ENCODE measurements at regions not wholly inside any gene's neighbourhood (a gene's known extent, or its start where the extent isn't known, plus 50 kb on each side); places are given as distances from the start of the nearest gene placed in this dataset.
"Not testable (repeated sequence)": the region's sequence is repeated elsewhere in the genome, so short reads cannot be mapped to it uniquely, and the experiment has no call there.

DNA sequence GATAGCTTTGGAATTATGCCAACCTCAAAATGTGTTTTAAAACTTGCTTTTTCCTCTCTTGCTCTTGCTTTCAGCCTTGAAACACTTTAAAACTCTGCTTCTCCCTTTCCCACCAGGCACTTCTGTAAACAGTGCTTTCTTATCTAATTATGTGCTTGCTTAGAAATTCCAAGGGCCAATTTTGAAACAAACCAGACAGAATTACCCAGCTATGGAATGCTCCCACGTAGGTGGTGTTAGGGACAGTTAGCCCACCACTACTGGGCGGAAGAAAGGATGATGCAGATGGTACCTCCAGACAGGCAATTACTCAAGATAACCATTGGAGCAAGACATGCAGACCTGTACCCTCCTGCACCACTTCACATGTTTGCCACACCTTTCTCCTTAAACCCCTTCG is 523.0 kb upstream of the PTPRD start:
- DNase-seq (ENCODE audit: extremely low read depth, low read depth, low spot score) = no peak

DNA sequence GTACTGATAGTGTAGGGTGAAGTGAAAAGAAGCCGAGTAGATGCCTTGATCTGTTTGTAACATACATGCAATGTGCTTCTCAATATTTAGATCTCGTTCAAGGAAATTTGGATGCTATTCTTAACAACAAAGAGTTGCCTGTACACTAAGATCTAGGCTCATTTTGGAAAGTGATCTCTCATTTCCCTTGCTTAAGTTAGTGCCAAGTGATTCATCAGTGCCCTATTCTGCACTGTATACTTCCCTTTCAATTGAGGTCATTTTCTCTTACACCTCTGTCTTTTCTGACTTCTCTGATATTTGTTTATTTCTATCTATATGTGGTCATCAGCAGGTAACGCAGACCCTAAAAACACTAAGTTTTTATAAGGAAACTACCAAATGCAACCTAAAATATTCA is 528.6 kb upstream of the PTPRD start:
- no peak for DNase-seq (ENCODE audit: extremely low read depth, low read depth, low spot score)

DNA sequence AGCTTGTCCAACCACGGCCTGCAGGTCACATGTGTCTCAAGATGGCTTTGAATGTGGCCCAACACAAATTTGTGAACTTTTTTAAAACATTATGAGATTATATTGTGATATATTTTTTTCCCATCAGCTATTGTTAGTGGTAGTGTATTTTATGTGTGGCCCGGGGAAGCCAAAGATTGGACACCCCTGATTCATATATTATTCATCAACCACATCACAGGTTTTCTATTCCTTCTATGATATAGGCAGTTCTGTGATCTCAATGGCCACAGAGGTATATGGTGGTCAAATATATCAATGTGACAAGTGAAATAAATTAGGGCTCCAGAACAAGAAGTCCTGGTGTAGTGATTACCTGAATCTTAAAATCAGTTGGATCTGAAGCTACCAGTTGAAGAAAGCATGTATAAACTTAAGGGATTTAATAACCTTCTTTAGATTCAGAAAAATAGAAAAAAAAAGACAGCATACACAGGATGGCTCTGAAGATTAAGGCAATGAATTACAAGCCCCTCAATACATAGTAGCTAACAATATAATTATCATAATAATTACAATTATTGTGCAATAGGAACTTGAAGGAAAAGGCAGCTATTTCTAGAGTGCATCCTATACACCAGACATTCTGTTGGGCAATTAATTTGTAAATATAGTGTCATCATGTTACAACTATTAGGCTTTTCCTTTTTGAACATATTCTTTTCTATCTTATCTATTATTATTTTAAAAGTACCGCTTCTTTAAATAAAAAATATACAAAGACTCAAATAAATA is 530.4 kb upstream of the PTPRD start:
- DNase-seq (ENCODE audit: extremely low read depth, low read depth, low spot score) = no peak

DNA sequence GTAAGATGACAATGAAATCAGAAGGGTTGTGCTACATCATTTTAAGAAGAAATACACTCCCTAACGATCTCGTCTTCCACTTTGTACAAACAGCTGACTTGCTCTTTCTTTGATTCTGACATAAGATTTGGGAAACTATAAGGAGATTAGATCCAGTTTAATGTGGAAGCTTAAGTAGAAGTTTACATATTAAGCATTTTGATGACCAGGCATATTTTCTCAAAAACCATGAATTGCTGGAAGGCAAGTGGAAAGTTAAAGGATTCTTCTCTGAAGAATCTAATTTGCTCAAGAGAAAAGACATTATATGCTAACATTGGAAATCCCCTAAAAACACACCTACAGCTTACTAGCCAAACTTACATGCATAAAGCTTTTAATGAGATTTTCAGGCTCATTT is 531.9 kb upstream of the PTPRD start:
- DNase-seq (ENCODE audit: extremely low read depth, low read depth, low spot score) = no peak

DNA sequence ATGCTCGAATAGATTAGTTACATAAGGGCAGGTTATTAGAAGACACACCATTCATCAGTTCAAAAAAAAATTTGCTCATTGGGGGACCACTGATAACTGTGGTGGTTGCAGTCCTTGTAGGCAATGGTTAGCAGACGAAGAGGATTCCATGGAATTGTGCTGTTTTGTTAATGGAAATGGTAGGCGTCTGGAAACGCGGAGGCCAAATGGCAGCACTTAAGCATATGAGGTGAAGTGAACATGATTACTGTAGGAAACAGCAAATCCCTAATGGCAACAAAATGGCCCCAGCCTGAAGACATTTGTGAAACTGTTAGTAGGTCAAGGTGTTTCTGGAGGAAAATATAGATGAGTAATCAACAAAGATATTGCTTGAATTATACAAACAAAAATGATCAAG is 535.4 kb upstream of the PTPRD start:
- DNase-seq (ENCODE audit: extremely low read depth, low read depth, low spot score) = no peak

DNA sequence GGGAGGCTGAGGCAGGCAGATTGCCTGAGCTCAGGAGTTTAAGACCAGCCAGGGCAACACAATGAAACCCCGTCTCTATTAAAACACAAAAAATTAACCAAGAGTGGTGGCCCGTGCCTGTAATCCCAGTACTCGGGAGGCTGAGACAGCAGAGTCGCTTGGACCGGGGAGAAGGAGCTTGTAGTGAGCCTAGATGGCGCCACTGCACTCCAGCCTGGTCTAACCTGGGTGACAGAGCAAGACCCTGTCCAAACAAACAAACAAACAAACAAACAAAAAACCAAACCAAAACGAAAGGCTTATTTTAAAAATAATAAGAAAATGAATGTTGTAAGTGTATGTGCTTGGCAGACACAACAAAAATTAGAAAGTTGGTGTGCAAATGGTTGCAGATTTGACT is 536.3 kb upstream of the PTPRD start:
- DNase-seq (ENCODE audit: extremely low read depth, low read depth, low spot score) = no peak

DNA sequence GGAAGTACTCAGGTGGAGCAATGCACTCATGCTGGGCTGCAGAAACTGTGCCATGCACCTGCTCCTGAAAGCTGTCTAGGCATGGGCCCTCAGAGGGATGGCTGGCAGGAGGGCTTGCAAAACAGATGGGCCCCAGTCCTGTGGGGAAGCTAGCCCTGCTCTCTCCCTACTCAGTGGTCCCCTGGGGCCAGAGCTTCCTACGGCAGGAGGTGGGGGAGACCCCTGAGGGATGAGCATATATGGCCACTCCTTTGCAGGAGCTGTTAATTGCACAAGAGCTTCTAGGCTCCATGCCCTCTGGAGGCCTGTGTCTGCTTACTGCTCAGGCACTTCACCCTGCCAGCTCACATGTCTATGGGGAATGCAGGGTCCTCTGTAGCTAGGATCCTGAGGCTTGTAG is 545.3 kb upstream of the PTPRD start:
- no peak for DNase-seq (ENCODE audit: extremely low read depth, low read depth, low spot score)

DNA sequence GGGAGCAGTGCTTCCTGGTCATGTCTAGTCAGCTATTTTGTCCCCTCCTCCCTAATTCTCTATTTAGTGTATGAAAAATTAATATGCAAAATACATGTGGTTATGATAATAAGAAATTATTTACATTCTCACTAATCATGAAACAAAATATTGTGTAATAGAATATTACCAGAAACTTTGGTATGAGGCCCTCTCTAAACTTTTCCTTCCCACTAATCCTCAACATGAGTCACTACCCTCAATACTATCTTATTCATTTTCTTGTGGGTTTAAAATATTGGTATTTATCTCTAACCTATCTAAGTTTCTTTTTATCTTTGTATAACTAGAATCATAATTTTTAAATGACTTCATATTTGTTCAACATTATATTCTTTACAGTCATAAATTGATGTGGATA is 545.9 kb upstream of the PTPRD start:
- no peak for DNase-seq (ENCODE audit: extremely low read depth, low read depth, low spot score)

DNA sequence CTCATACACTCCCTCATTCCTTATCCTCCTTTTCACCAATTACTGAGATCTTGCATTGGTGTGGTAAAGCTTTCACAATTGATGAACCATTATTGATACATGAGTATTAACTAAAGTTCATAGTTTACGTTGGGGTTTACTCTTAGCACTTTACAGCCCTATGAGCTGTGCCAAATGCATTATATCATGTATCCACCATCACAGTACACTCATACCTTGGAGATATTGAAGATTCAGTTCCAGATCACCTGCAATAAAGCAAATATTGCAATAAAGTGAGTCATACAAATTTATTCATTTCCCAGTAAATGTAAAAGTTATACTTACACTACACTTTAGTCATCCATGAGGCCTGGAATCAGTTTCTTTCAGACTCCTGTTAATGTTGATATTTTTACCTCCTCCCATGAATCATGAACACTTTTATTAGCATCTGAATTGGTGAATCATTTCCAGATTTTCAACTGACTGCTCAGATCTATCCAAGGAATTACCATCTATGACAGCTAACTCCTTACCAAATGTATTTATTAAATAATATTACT is 546.6 kb upstream of the PTPRD start:
- no peak for DNase-seq (ENCODE audit: extremely low read depth, low read depth, low spot score)

DNA sequence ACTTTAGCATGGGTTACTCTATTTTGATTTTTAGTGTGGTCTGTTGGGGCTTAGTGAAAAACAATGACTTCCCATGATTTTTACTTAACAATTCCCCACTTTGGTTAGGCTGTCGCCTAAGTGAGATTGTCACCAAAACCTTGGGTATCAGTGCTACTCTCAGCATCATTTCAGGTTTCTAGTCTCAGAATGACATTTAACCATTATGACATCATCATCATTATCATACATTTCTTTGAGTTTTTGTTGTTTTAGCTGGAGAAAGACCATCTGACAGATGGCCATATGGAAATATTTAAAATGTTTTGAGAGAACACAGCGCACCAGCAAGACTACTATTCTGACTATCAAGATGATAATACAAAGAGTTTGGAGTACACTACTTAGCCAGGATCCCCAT is 551.0 kb upstream of the PTPRD start:
- no peak for DNase-seq (ENCODE audit: extremely low read depth, low read depth, low spot score)

DNA sequence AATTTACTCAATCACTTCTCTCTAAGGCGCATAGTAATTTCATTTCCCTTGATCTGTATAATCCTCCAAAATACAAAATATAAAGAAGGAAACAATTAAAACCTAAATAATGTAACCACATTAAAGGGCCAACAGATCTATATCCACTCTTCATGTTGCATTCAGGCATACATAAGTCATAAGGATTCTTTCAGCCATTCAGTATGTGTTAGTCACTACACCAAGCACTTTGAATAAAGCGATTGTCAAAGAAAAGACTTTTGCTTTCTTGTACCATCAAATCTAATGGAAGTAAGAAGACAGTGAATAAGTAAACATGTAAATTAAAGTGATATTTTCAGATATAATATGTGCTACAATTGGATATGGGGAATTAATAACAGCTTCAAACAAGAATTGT is 569.2 kb upstream of the PTPRD start:
- no peak for DNase-seq (ENCODE audit: extremely low read depth, low read depth, low spot score)

DNA sequence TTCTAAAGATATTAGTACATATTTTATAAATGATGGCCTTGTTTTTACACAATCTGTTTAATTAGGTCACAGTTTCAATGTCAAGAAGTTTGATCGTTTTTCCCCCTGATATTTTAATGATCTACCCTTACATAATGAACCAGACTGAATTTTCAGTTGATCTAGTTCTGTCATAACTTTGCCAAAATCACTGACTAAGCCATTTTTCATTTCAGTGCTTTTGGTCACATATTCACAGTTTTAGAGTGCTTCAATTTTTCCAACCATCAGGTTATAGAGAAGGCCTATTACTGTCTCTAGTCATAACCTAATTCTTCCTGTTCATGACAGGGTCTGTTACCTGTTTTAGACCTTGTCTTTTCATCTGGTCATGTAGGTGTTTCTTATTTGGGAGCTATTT is 577.9 kb upstream of the PTPRD start:
- DNase-seq (ENCODE audit: extremely low read depth, low read depth, low spot score) = no peak

DNA sequence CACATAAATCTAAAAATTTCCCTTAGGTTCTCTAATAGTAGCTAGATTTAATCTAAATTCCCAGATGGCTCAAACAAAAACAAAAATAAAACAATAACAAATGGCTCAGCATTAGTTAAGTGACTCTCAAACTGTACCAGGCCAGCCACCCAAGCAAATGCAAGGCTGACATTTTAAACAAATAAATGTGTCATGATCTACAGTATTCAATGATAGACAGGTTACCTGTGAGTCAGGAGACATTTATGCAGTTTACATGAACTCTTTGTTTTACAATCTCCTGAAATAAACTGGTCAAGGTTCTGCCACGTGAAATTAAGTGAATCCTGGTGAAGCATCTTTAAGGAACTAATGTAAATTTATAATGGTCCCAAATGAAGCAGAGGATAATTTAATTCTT is 580.2 kb upstream of the PTPRD start:
- no peak for DNase-seq (ENCODE audit: extremely low read depth, low read depth, low spot score)

DNA sequence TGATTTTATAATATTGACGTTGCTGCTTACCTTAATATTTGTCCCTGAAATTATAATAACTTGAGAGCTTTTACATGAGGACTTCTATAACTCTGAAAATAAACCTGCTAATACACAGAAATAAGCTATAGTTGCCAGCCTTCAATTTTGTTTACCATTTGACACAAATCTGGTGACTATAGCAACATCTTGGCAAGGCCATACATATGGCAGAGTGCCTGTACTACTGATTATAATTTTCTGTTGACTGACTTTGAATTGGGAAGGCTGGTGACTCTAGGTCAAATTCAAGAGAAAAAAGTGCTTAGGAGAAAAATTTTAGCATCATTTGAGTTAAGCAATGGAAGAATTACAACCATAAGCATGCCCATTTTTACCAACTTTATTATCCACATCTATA is 581.4 kb upstream of the PTPRD start:
- DNase-seq (ENCODE audit: extremely low read depth, low read depth, low spot score) = no peak

DNA sequence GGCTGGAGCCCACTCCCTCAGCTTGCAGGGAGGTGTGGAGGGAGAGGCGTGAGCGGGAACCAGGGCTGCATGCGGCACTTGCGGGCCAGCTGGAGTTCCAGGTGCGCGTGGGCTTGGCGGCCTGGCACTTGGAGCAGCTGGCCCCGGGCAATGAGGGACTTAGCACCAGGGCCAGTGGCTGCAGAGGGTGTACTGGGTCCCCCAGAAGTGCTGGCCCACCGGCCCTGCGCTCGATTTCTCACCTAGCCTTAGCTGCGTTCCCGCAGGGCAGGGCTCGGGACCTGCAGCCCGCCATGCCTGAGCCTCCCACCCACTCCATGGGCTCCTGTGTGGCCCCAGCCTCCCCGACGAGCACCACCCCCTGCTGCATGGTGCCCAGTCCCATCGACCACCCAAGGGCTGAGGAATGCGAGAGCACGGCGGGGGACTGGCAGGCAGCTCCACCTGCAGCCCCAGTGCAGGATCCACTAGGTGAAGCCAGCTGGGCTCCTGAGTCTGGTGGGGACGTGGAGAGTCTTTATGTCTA is 584.1 kb upstream of the PTPRD start:
- DNase-seq (ENCODE audit: extremely low read depth, low read depth, low spot score) = not testable (repeated sequence)

DNA sequence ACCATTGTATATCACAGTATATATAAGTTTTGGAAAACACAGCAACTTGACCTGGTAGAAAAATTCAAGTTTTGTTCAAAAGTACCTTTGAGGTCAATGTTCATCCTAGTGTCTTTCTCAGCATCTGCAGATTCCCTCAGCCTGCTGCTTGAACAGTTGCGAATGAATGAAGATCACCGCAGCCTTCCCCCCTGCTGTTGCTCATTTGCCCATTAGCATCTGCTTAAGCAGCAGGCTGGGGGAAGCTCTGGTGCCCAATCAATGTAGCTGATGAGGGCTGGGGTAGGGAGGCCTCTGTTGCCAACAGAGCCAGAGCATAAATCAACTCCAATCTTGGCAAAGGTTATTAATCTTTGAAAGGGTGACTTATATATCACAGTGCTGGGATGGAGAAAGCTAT is 586.5 kb upstream of the PTPRD start:
- DNase-seq (ENCODE audit: extremely low read depth, low read depth, low spot score) = no peak

DNA sequence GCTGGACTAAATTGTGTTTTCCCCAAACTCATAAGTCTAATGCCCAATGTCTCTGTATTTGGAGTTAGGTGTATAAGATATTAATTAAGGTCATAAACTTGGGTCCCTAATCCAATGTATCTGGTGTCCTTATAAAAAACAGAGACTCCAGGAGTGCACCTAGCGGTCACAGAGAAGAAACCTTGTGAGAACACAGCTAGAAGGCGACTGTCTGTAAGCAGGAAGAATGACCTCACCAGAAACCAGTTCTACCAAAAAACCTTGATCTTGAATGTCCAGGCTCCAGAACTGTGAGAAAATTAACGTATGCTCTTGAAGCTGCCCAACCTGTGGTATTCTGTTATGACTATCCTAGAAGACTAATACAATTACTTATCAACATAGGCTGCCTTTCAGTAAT is 591.7 kb upstream of the PTPRD start:
- no peak for DNase-seq (ENCODE audit: extremely low read depth, low read depth, low spot score)

DNA sequence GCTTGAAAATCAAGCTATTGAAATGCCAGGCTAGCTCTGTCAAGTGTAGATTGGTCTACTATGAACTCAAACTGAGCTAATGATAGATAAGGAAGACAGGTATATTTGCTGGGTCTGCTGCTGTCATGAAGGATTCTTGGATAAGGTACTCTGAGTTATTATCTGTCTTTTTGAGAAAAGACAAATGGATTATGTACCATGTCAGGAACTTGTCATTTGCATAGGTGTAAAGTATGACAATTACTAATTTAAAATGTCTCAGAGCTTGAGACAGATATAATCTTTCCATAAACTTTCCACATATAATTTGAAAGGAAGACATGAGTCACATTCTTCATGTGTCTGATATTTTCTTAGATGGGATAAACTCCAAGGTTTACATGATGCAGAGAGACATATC is 594.1 kb upstream of the PTPRD start:
- DNase-seq (ENCODE audit: extremely low read depth, low read depth, low spot score) = no peak

DNA sequence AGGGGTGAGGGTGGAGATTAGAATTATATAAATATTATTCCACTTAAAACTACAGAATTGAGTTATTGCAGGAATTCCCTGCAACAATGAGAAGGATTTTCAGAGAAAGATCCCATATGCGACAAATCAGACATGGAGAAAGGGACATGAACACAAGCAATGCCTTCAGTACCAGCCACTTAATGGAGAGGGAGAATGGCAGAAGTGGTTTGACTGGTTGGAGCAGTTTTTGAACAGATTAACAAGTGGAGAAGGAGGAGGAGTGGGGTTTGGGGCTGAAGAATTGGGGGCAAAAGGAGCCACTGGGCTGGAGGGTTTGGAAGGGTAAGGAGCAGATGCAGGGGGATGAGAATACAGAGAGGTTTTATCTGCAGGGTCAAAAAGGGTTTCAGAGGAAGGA is 620.9 kb upstream of the PTPRD start:
- DNase-seq (ENCODE audit: extremely low read depth, low read depth, low spot score) = no peak

DNA sequence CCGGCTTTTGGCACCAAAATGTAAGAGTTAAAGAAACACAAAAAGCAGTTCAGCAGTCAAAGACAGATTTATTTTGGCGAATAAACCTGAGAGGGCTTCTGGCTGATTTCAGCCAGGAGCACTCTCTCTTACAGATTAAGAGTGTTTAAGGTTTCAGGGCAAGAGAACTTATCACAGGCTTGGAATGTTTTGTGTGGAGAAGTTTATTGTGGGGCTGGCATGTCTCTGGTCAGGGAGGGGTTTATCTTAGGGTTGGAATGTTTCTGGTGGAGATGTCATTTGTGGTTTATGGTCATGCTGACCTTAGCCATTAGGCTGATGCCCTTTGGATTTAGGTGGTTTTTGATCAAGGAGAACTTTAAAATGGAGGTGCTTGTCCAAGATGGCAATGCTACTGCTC is 622.3 kb upstream of the PTPRD start:
- DNase-seq (ENCODE audit: extremely low read depth, low read depth, low spot score) = no peak

DNA sequence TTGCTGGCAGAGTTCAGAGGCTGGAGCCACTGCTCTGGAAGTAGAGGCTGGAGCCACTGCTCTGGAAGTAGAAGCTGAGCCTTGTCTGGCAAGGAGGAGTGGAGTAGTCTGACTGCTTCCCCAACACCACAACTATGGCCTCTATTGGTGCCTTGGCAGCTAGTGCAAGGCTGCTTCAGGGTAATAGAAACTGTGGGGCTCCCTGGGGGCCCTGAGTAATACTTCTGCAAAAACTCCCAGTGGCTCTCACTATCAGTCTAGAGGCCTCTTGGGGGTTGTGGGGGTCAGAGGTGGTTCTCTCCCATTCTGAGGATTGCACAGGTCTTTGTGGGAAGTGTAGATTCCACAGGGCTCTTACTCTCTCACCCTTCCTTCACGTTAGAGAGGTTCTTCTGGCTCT is 629.0 kb upstream of the PTPRD start:
- DNase-seq (ENCODE audit: extremely low read depth, low read depth, low spot score) = no peak

DNA sequence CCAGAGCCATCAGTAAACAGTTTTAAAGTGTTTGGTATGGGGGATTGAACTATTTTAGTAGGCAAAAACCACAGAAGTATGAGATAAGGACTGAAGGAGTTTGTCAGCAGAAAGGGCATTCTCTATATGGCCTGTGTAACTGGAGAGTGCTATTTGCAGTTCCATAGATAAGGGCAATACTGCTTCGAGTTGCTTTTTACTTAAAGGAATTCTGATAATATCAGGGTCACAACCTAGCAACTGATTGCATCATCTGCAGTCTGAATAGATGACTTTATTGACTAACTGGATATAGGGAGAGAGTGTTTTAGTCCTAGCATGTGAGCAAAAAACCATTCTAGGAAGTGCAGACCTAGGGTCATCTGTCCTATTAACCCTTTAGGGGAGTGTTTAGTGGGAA is 645.2 kb upstream of the PTPRD start:
- no peak for DNase-seq (ENCODE audit: extremely low read depth, low read depth, low spot score)

DNA sequence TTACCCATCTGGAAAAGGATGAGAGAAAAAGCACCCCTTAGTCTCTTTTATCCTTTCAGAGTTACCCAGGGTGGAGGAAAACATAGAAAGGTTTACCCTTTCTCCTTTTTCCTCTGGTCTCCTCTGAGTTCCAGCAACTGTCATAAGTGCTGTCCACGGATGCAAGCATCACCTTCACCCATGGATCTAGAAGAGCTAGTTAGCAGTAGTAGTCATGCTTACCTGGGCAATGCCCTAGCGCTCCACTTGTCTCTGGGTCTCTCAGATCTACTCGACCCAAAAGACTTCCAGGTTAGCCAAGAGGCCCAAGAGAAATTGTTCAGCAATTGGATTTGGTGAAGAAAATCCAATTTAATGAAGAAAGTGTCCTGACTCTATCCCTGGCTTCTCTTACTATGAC is 656.2 kb upstream of the PTPRD start:
- no peak for DNase-seq (ENCODE audit: extremely low read depth, low read depth, low spot score)

Data from glomerular endothelial cell (primary cell).